Renal cortical epithelial cell (primary cell): ENCODE measurements at regions not wholly inside any gene's neighbourhood (a gene's known extent, or its start where the extent isn't known, plus 50 kb on each side); places are given as distances from the start of the nearest gene placed in this dataset.
A peak's percentile ranks its signal among the peaks of the same experiment; 100 is the strongest.
"Not testable (repeated sequence)": the region's sequence is repeated elsewhere in the genome, so short reads cannot be mapped to it uniquely, and the experiment has no call there.

Experiments
- DNase-seq: peaks from one replicate; pipeline ENCODE4 v3.0.0-alpha.2; 2011; ENCODE audit warnings: low read depth

DNA sequence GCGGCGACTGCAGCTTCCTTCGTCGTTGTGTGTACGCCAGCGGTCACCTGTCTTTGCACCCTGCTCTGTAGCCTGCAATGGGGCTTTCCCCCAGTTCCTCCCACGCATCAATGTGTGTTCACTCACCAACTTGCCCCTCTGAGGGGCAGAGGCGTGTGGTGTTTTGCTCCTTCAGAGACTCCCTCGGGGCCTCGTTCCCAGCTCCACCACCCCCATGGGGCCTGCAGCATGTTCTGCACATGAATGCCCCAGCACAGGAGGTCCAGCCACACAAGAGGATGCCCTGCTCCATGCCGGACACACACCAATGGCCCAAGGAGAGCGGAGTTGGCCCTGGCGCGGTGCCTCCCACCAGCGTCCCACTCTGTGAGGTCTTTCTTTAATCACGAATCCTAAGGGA is 196.8 kb downstream of the BANP start:
- not testable (repeated sequence) for DNase-seq

DNA sequence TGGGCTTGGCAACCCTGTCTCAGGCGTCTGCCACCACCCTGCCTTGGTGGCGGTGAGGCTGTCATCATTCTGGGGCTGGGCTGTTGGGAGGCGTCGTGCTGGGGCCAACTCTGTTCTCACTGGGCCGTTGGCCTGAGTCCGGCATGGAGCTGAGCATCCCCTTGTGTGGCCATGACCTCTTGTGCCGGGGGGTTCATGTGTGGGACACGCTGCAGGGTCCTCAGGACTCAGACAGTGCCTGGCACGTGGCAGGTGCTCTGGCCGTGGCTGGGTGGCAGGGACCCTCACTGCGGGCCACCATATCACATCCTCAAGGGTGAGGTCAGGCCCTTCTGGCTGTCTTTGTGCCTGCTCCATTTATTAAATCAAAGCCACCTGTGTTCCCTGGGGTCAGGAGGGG is 197.4 kb downstream of the BANP start:
- not testable (repeated sequence) for DNase-seq

- not testable (repeated sequence) for DNase-seq
Measured at GRCh38 chr16:88149158-88149603, 197.9 kb downstream of the BANP start.

DNA sequence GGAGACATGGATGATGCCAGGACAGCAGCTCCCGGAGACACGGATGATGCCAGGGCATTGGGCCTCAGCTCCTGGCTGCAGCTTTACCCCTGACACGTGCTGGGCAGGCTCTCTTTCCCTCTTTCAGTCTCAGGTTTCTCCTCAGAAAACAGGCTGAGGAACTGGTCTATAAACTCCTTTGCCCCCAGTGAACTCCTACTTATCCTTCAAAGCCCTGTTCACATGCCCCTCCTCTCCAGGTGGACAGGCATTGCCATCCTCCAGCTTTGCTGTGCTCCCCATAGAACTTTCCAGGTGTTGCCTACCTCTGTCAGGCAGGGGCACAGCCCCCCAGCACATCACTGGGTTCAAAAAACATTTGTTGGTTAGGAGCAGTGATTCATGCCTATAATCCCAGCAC is 198.4 kb downstream of the BANP start:
- not testable (repeated sequence) for DNase-seq

GRCh38 chr16:88150456-88151128 is 199.4 kb downstream of the BANP start:
- not testable (repeated sequence) for DNase-seq

- peak; percentile 24 for DNase-seq
Measured at GRCh38 chr16:88151129-88151499, 199.9 kb downstream of the BANP start.

- DNase-seq = peak; percentile 31
Measured at GRCh38 chr16:88151859-88152843, 200.9 kb downstream of the BANP start.

DNA sequence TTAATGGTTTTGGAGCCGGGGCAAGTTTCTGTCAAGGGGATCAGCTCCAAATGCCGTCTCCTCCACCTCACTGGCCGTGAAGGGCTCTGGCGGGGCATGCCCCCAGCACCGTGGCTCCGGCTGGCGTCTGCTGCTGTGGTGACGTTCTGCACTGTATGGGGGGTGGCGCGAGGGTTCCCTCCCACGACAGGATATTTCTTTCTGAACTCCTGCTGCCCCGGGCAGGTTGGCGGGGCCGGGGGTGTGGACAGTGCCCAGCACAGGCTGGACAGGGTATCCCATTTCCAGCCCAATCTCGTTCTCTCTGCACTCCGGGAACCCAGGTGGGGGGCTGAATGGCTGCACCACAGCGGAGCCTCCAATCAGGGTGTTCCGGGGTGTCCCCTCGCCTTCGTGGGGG is 201.6 kb downstream of the BANP start:
- not testable (repeated sequence) for DNase-seq

- DNase-seq = not testable (repeated sequence)
Measured at GRCh38 chr16:88153516-88153915, 202.3 kb downstream of the BANP start.

DNA sequence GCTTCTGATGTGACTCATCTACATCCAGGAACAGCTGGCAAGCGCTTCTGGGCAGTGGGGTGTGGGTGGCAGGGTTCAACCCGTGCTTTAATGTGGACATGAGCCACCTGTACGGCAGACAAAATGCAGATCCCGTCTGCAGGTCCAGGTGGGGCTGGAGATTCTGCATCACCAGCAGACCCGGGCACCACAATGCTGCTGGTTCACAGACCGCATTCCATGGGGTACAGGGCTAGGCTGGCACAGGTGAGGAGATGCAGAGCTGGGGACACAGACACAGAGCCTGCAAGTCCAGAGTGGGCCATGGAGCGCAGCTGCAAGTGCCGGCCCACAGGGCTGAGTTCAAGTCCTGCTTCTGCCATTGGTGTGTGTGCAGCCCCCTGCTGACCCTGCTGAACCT is 203.7 kb downstream of the BANP start:
- DNase-seq = peak; percentile 22

GRCh38 chr16:88155681-88156080 is 204.4 kb downstream of the BANP start:
- DNase-seq = not testable (repeated sequence)

GRCh38 chr16:88156640-88157283 is 205.5 kb downstream of the BANP start:
- not testable (repeated sequence) for DNase-seq

DNA sequence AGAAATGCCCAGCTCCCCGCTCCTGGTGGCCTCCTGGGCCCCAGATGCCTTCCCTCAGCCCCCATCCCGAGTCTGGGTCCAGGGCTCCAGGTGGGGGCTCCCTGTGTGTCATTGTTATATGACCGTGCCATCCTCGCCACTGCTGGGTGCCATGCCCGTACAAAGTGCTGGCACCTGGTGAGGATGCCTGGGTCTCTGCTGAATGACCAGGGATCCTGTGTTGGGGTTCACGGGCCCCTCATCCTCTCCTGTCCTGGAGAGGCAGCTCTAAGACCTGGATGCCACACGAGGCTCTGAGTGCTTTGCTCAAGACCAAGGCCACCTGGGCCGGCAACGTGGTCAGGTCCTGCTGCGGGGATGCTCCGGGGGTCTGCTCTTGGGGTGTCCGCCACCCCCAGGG is 206.5 kb downstream of the BANP start:
- DNase-seq = not testable (repeated sequence)

DNA sequence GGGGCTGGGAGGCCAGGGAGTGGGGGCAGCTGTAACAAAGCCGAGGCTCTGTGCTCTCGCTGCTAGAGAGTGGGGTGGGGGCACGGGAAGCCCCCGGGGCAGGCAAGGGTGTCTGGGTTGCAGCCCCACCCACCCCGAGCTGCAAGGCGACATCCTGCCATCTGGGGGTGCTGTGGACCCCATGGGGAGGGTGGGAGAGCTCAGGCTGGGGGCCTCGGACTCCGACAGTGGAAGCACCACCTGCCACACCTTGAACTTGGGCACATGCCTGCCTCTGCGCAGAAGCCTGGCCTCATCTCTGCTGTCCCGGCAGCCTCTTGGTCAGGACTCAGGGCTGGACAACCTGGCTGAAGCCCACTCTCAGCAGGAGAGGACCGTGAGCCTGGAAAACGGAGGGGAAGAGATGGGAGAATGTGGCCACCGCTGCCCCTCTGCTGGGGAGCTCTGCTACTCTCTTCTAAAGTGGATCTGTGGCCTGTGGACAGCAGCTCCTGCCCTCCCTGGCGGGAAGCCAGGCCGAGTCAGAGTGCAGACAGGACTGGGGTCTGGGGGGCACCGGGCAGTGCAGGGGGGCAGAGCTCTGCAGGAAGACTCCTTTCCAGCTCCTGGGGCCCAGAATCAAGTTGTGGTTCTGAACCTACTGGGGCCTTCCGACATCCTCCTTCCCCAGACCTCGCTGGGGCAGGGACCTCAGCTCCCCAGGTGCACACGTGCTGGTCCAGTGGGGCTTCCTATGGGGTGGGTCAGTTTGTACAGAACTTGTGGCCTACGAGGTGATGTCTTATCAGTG is 207.2 kb downstream of the BANP start:
- DNase-seq = not testable (repeated sequence)

GRCh38 chr16:88159046-88159896 is 208.0 kb downstream of the BANP start:
- DNase-seq = not testable (repeated sequence)

DNA sequence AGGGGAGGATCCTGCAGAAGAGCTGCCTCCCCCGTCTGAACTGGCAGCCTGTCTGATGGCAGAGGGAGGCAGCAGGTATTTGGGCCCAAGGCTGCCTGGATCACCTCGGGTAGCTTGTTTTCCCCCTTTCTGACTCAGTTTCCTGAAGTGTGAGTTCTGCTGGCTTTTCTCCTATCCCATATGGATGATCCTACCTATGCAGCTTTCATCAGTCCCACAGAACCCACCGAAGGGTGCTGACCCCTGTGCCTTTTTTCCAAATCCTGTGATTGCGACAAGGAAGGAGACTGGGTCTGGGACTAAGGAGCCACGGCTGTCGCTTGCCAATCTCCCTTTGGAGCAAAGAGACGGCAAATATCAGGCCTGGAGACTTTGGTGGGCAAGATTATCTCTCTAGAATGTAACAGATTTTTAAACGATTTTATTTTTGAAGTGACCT is 208.7 kb downstream of the BANP start:
- DNase-seq = not testable (repeated sequence)

DNA sequence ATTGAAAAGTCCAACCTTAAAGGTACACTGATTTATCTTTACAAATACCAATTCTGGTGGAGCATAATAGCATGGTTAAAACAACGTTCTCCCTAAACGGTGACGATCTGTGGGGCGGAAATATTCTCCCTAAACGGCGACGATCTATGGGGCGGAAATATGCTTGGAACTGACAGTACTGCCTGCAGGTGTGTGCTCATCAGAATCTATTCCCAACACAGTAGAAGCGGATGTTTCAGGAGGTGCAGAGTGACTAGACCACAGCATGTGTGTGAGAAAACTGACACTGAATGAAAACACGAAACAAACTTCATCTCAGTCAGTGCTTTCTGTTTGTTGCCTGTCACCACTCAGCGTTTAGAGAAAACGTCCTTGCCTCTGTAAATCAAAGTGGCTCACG is 210.0 kb downstream of the BANP start:
- DNase-seq = not testable (repeated sequence)

DNA sequence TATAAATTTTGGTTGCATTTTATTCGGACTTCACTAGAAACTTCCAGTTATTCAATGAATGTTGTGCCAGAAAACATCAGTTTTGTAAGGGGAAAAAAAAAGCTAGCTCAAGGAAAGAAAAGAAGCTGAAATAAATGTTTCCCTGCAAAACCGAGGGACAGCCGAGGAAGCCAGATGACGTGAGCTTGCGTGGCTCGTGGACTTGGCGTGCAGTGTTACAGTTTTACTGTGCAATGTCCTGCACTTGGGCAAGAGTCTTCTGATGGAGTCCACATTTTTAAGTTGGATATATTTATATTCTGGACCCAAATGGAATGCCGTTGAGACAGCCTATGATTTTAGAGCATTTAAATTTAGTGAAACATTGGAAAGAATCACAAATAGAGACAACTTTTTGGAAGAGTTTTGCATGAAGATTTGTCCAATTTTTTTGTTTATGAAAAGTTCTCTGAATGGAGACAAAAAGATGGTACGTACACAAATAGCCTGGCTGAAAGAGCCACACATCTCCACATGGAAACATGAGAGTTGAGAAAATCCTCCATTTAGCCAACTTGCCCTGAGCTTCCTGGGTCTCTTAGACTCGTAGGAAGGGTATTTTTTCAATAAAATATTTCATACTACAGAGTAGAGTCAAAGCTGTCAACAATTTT is 210.5 kb downstream of the BANP start:
- not testable (repeated sequence) for DNase-seq

- DNase-seq = not testable (repeated sequence)
Measured at GRCh38 chr16:88162778-88163177, 211.5 kb downstream of the BANP start.
